ENCODE measurements at regions not wholly inside any gene's neighbourhood (a gene's known extent, or its start where the extent isn't known, plus 50 kb on each side); places are given as distances from the start of the nearest gene placed in this dataset.

- DNase-seq (ENCODE audit: low spot score): no peak
These were observed 51.2 kb upstream of the ABCC4 start for GRCh38 chr13:95352486-95352885.

GRCh38 chr13:95354156-95354555 is 52.9 kb upstream of the ABCC4 start:
- DNase-seq (ENCODE audit: low spot score): no peak

- no peak for DNase-seq (ENCODE audit: low spot score)
These were observed 53.6 kb upstream of the ABCC4 start for GRCh38 chr13:95354680-95355487.

- DNase-seq (ENCODE audit: low spot score): no peak
These were observed 54.2 kb upstream of the ABCC4 start for GRCh38 chr13:95355494-95355893.

GRCh38 chr13:95356916-95357315 is 55.7 kb upstream of the ABCC4 start:
- no peak for DNase-seq (ENCODE audit: low spot score)

GRCh38 chr13:95357875-95358274 is 56.6 kb upstream of the ABCC4 start:
- DNase-seq (ENCODE audit: low spot score): no peak

GRCh38 chr13:95360052-95360451 is 58.8 kb upstream of the ABCC4 start:
- DNase-seq (ENCODE audit: low spot score): no peak

GRCh38 chr13:95360464-95361097 is 59.3 kb upstream of the ABCC4 start:
- no peak for DNase-seq (ENCODE audit: low spot score)

- no peak for DNase-seq (ENCODE audit: low spot score)
These were observed 60.4 kb upstream of the ABCC4 start for GRCh38 chr13:95361686-95362085.

GRCh38 chr13:95362666-95363065 is 61.4 kb upstream of the ABCC4 start:
- DNase-seq (ENCODE audit: low spot score): no peak

GRCh38 chr13:95367309-95367843 is 66.1 kb upstream of the ABCC4 start:
- DNase-seq (ENCODE audit: low spot score): no peak

GRCh38 chr13:95368998-95369397 is 67.7 kb upstream of the ABCC4 start:
- DNase-seq (ENCODE audit: low spot score): no peak

- no peak for DNase-seq (ENCODE audit: low spot score)
These were observed 74.5 kb upstream of the ABCC4 start for GRCh38 chr13:95375706-95376105.

GRCh38 chr13:95378603-95379002 is 77.4 kb upstream of the ABCC4 start:
- no peak for DNase-seq (ENCODE audit: low spot score)

- peak; percentile 60 for DNase-seq (ENCODE audit: low spot score)
These were observed 79.4 kb upstream of the ABCC4 start for GRCh38 chr13:95380468-95381211.

GRCh38 chr13:95381212-95381527 is 79.9 kb upstream of the ABCC4 start:
- DNase-seq (ENCODE audit: low spot score): no peak

- DNase-seq (ENCODE audit: low spot score): no peak
These were observed 81.2 kb upstream of the ABCC4 start for GRCh38 chr13:95382411-95382810.

GRCh38 chr13:95382916-95383315 is 81.7 kb upstream of the ABCC4 start:
- no peak for DNase-seq (ENCODE audit: low spot score)

- DNase-seq (ENCODE audit: low spot score): no peak
These were observed 84.1 kb upstream of the ABCC4 start for GRCh38 chr13:95385373-95385772.

- no peak for DNase-seq (ENCODE audit: low spot score)
These were observed 84.5 kb upstream of the ABCC4 start for GRCh38 chr13:95385798-95386197.

- no peak for DNase-seq (ENCODE audit: low spot score)
These were observed 85.1 kb upstream of the ABCC4 start for GRCh38 chr13:95386370-95386769.

- DNase-seq (ENCODE audit: low spot score): no peak
These were observed 86.5 kb upstream of the ABCC4 start for GRCh38 chr13:95387733-95388207.
